ENCODE measurements at regions not wholly inside any gene's neighbourhood (a gene's known extent, or its start where the extent isn't known, plus 50 kb on each side); places are given as distances from the start of the nearest gene placed in this dataset.

DNA sequence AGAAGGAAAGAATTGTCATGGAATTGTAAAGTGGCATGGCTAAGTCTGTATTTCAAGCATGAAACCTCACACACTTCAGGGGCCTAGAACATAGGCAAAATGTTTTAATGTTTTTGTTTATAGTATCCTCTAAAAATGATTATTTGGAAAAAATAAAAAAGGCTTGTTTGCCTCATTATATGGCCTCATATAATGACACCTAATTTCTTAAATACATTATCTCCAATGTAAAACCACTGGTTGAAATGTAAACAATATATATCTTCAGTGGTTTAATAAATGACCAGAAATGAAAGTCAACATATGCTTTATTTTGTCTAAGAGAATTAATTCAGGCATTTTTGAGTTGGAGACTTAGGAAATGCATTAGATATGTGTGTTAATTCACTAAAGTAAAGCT, 1736.6 kb downstream of the EFNA5 start:
- TF ChIP-seq, protein P1, sequence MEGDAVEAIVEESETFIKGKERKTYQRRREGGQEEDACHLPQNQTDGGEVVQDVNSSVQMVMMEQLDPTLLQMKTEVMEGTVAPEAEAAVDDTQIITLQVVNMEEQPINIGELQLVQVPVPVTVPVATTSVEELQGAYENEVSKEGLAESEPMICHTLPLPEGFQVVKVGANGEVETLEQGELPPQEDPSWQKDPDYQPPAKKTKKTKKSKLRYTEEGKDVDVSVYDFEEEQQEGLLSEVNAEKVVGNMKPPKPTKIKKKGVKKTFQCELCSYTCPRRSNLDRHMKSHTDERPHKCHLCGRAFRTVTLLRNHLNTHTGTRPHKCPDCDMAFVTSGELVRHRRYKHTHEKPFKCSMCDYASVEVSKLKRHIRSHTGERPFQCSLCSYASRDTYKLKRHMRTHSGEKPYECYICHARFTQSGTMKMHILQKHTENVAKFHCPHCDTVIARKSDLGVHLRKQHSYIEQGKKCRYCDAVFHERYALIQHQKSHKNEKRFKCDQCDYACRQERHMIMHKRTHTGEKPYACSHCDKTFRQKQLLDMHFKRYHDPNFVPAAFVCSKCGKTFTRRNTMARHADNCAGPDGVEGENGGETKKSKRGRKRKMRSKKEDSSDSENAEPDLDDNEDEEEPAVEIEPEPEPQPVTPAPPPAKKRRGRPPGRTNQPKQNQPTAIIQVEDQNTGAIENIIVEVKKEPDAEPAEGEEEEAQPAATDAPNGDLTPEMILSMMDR (IDR thresholded peaks at IDR 0.05), result no peak
- TF ChIP-seq POLR2A (IDR thresholded peaks at IDR 0.05) (no peak), EP300 (IDR thresholded peaks at IDR 0.05) (no peak)

All from sigmoid colon (tissue), 4 donors.